HG03159 (cell line): ENCODE measurements at regions not wholly inside any gene's neighbourhood (a gene's known extent, or its start where the extent isn't known, plus 50 kb on each side); places are given as distances from the start of the nearest gene placed in this dataset.
"Not testable (repeated sequence)": the region's sequence is repeated elsewhere in the genome, so short reads cannot be mapped to it uniquely, and the experiment has no call there.

ENCODE experiments used
- ATAC-seq: cut with Tn5 transposase; IDR thresholded peaks from one replicate; pipeline ENCODE4 v1.9.1; 2021; ENCODE audit warnings: mild to moderate bottlenecking, moderate library complexity; ENCODE audit not compliant: unreplicated experiment

- ATAC-seq, result not testable (repeated sequence)
Measured at GRCh38 chr20:26373066-26373465, 676.4 kb upstream of the ZNF337 start.

GRCh38 chr20:26354511-26354910 lies 657.9 kb upstream of the ZNF337 start:
- no peak for ATAC-seq

- ATAC-seq, result no peak
Measured at GRCh38 chr20:26347396-26347795, 650.7 kb upstream of the ZNF337 start.

GRCh38 chr20:26340460-26341065 lies 643.9 kb upstream of the ZNF337 start:
- ATAC-seq, result not testable (repeated sequence)

GRCh38 chr20:26324177-26324576 lies 627.5 kb upstream of the ZNF337 start:
- ATAC-seq, result no peak

GRCh38 chr20:26315054-26315453 lies 618.4 kb upstream of the ZNF337 start:
- ATAC-seq, result no peak

- not testable (repeated sequence) for ATAC-seq
Measured at GRCh38 chr20:26309720-26310119, 613.1 kb upstream of the ZNF337 start.

- ATAC-seq, result no peak
Measured at GRCh38 chr20:26308961-26309360, 612.3 kb upstream of the ZNF337 start.

- ATAC-seq, result no peak
Measured at GRCh38 chr20:26295006-26295405, 598.4 kb upstream of the ZNF337 start.

GRCh38 chr20:26288379-26289061 lies 591.9 kb upstream of the ZNF337 start:
- ATAC-seq, result not testable (repeated sequence)

GRCh38 chr20:26279238-26279637 lies 582.6 kb upstream of the ZNF337 start:
- ATAC-seq, result no peak

GRCh38 chr20:26277339-26277738 lies 580.7 kb upstream of the ZNF337 start:
- ATAC-seq, result no peak

GRCh38 chr20:26276554-26277210 lies 580.0 kb upstream of the ZNF337 start:
- no peak for ATAC-seq

GRCh38 chr20:26268762-26269161 lies 572.1 kb upstream of the ZNF337 start:
- ATAC-seq, result not testable (repeated sequence)

GRCh38 chr20:26260925-26261324 lies 564.3 kb upstream of the ZNF337 start:
- ATAC-seq, result not testable (repeated sequence)

- ATAC-seq, result not testable (repeated sequence)
Measured at GRCh38 chr20:26252311-26252975, 555.8 kb upstream of the ZNF337 start.

GRCh38 chr20:26251376-26251775 lies 554.7 kb upstream of the ZNF337 start:
- not testable (repeated sequence) for ATAC-seq

- not testable (repeated sequence) for ATAC-seq
Measured at GRCh38 chr20:26250249-26251114, 553.8 kb upstream of the ZNF337 start.

- no peak for ATAC-seq
Measured at GRCh38 chr20:26243731-26244130, 547.1 kb upstream of the ZNF337 start.

GRCh38 chr20:26220609-26221008 lies 524.0 kb upstream of the ZNF337 start:
- ATAC-seq, result not testable (repeated sequence)

GRCh38 chr20:26219546-26219945 lies 522.9 kb upstream of the ZNF337 start:
- not testable (repeated sequence) for ATAC-seq
